ENCODE measurements at regions not wholly inside any gene's neighbourhood (a gene's known extent, or its start where the extent isn't known, plus 50 kb on each side); places are given as distances from the start of the nearest gene placed in this dataset.

DNA sequence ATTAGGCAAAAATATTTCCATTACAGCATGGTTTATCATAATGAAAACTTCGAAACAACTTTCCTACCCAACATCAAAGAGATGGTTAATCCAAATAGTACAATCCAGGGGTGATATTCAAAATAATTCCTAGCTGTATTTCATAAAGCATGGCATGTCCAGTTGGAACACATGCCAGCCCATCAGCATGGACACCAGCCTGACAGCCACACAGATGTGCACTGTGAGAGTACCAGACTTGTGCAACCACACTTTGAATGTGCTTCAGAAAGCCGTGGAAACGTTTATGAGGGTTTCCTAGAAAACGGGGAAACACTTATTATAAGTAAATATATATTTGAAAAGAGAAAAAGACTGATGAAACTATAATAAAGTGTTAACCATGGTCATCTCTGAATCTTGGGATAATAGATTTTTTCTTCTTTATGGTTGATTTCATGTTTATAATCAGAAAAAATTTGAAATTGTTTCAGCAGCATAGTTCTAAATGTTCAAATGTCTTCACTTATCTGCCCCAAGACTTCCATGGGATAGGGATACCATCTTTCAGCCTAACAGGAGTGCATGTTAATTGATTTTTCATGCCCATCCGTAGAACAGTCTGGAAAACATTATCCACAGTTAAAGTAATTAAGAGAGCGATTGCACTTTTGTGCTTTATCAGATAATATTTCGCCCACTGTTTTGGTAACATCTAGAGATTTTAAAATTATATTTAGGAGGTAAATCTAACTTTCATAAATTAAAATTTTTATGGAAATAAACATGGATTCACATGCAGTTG lies 242.6 kb upstream of the IRS2 start:
- Histone ChIP-seq H3K27me3 (ENCODE audit: insufficient read depth, low read length) (no peaks in the 10 kb centered on the region), H2AFZ (ENCODE audit: low read length) (no peak overlapping the region), H2BK120ac (ENCODE audit: low read depth, low read length, poor library complexity, severe bottlenecking) (no peak overlapping the region), H2AK5ac (ENCODE audit: insufficient read length, low read length) (no peak overlapping the region), H4K91ac (ENCODE audit: insufficient read length, low read depth, low read length) (no peak overlapping the region), H2BK15ac (ENCODE audit: low read depth, low read length) (no peak overlapping the region), H3K23ac (ENCODE audit: insufficient read length, low read depth, low read length) (no peak overlapping the region), H3K56ac (ENCODE audit: insufficient read length, low read depth, low read length) (no peak overlapping the region), H3K79me1 (ENCODE audit: insufficient read depth, low read depth, low read length, poor library complexity, severe bottlenecking) (no peaks in the 10 kb centered on the region), H3K9me3 (ENCODE audit: control insufficient read depth, low read depth, low read length) (no peaks in the 10 kb centered on the region), H3K18ac (ENCODE audit: insufficient read length, low read depth, low read length) (no peak overlapping the region), H3K4me2 (ENCODE audit: insufficient read depth, insufficient read length, low read length) (no peak overlapping the region), H3T11ph (ENCODE audit: low read length) (no peak overlapping the region), H3K14ac (ENCODE audit: insufficient read depth, low read length) (no peak overlapping the region), H3K27ac (ENCODE audit: insufficient read length, low read depth, low read length) (no peak overlapping the region), H2BK20ac (ENCODE audit: low read depth, low read length, poor library complexity, severe bottlenecking) (peak overlapping the region; percentile 95), H3K79me2 (ENCODE audit: insufficient read depth, low read length) (no peaks in the 10 kb centered on the region), H3K4me1 (ENCODE audit: insufficient read depth, low read length) (no peaks in the 10 kb centered on the region), H3K4ac (ENCODE audit: low read depth, low read length) (no peak overlapping the region), H2BK5ac (ENCODE audit: insufficient read length, low read length) (no peak overlapping the region), H4K8ac (replicated peaks; ENCODE audit: insufficient read length, low read depth, low read length) (no peak overlapping the region), H4K20me1 (ENCODE audit: control insufficient read depth, insufficient read depth, insufficient read length) (no peaks in the 10 kb centered on the region), H4K5ac (ENCODE audit: insufficient read length, low read depth, low read length) (no peak overlapping the region), H2BK12ac (ENCODE audit: insufficient read length, low read depth, low read length) (no peak overlapping the region), H3K23me2 (ENCODE audit: insufficient read length, low read depth, low read length, poor library complexity, severe bottlenecking) (no peaks in the 10 kb centered on the region), H3K9ac (ENCODE audit: extremely low read depth, insufficient read length, low read length) (no peak overlapping the region)
- Mint-ChIP-seq H3K27me3 (ENCODE audit: low read depth) (peaks cover 4% of the 10 kb centered on the region), H3K9me3 (no peaks in the 10 kb centered on the region), H3K4me1 (peaks cover 12 to 13% of the 10 kb centered on the region in 2 experiments), H3K27ac (no peak overlapping the region), H3K36me3 (ENCODE audit: insufficient read depth in 1 of 3, low read depth in 3 of 3) (no peaks in the 10 kb centered on the region), H3K4me3 (no peak overlapping the region)
- no peak for DNase-seq
- no CpG with 5 or more reads among the region's 7 CpGs for WGBS (ENCODE audit: extremely low coverage, insufficient read length, low lambda C conversion rate)
- no peak for TF ChIP-seq CTCF (conservative IDR thresholded peaks at IDR 0.05)
